ENCODE measurements at regions not wholly inside any gene's neighbourhood (a gene's known extent, or its start where the extent isn't known, plus 50 kb on each side); places are given as distances from the start of the nearest gene placed in this dataset.

DNA sequence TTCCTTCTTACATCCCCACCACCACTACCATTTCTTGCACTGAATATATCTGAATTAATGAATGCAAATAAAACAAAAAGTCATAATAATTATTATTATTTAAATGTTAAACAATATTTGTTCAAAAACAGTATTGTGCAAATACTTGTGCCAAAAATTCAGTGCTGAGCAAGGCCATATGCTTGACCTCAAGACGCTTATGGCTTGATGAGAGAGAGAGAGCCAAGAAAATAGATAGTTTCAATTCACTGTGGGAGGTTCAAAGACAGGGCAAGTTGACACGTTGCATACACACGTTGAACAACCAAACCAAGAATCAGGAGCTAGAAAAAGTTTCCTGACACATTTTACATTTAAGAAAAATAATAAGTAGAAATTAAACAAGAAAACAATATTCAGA is 1421.7 kb downstream of the KCNT2 start:
- TF ChIP-seq, protein P1, sequence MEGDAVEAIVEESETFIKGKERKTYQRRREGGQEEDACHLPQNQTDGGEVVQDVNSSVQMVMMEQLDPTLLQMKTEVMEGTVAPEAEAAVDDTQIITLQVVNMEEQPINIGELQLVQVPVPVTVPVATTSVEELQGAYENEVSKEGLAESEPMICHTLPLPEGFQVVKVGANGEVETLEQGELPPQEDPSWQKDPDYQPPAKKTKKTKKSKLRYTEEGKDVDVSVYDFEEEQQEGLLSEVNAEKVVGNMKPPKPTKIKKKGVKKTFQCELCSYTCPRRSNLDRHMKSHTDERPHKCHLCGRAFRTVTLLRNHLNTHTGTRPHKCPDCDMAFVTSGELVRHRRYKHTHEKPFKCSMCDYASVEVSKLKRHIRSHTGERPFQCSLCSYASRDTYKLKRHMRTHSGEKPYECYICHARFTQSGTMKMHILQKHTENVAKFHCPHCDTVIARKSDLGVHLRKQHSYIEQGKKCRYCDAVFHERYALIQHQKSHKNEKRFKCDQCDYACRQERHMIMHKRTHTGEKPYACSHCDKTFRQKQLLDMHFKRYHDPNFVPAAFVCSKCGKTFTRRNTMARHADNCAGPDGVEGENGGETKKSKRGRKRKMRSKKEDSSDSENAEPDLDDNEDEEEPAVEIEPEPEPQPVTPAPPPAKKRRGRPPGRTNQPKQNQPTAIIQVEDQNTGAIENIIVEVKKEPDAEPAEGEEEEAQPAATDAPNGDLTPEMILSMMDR (conservative IDR thresholded peaks at IDR 0.05; ENCODE audit: low read length) = no peak
- TF ChIP-seq EZH2phosphoT487 (IDR thresholded peaks at IDR 0.05; ENCODE audit: borderline replicate concordance, low read depth, low read length) = no peak
